HG02798 (cell line): ENCODE measurements at regions not wholly inside any gene's neighbourhood (a gene's known extent, or its start where the extent isn't known, plus 50 kb on each side); places are given as distances from the start of the nearest gene placed in this dataset.

Experiments used
- ATAC-seq: cut with Tn5 transposase; IDR thresholded peaks from one replicate; pipeline ENCODE4 v1.9.1; 2021; ENCODE audit warnings: mild to moderate bottlenecking; ENCODE audit not compliant: unreplicated experiment, poor library complexity

GRCh38 chr11:86728562-86728961 lies 56.1 kb upstream of the ME3 start:
- ATAC-seq = no peak

- no peak for ATAC-seq
These were observed 54.5 kb upstream of the ME3 start for GRCh38 chr11:86726770-86727504.

DNA sequence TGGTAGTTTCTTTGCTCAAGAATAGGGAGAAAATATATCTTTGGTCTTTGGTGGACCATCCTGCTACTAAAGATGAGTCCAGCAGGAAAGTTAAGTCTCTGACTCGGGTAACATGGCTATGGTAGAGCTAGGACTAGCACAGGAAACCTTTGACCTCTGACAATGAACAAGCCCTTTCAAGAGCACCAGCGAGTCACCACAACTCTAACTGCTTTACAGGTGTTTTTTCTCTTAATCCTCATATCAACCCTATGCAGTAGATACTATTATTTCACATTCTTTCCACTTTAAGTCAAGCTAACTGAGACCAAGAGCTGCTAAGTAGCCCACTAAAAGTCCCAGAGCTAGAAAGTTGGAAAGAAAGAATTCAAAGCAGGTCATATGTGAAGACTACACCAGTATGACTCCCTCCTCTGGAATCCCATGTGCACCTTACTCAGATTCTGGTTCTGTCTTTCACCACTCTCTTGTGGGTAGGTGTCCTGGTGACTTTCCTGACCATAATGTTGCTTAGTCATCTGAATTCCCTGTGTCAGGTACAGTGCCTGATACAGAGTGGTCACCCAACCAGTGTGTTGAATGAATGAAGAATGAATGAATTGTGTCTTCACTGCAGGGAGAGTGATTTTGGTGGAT lies 53.8 kb upstream of the ME3 start:
- no peak for ATAC-seq

GRCh38 chr11:86724137-86724536 lies 51.7 kb upstream of the ME3 start:
- no peak for ATAC-seq

- ATAC-seq = no peak
These were observed 50.9 kb upstream of the ME3 start for GRCh38 chr11:86723281-86723680.

DNA sequence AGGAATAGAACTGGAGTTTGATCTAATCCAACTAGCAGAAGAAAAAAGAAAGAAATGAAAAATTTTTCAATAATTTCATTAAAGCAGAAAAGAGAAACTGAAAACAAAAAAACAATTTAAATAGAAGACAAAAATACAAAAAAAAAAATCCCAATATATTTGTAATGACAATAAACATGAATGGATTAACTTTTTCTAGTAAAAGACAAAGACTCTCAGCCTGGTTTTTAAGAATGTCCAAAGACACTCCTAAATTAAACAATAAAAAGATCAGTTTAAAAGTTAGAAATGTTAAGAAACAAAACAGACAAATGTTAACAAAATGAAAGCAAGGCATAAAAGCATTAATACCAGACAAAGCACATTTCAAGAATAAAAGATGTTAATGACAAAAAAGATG lies 50.3 kb upstream of the ME3 start:
- no peak for ATAC-seq
